A673 (cell line): ENCODE measurements at regions not wholly inside any gene's neighbourhood (a gene's known extent, or its start where the extent isn't known, plus 50 kb on each side); places are given as distances from the start of the nearest gene placed in this dataset.
"Not testable (repeated sequence)": the region's sequence is repeated elsewhere in the genome, so short reads cannot be mapped to it uniquely, and the experiment has no call there.

Experiments used
- BruUV-seq: library from RNA; stranded (reverse); fragments of 400-500 nt; replicated peaks from 2 replicates; lab custom pipeline; 2021; lab: Mats Ljungman, UMichigan
- CTCF ChIA-PET: fragments of 300-600 bp; sonication (Branson Sonifier 250); formaldehyde crosslinking; loops from one replicate; lab custom pipeline; 2022; ENCODE audit warnings: antibody characterized with exemption; lab: Charles Lee
- POLR2A ChIA-PET: fragments of 300-600 bp; sonication (Branson Sonifier 250); formaldehyde crosslinking; loops from one replicate; lab custom pipeline; 2022; ENCODE audit warnings: antibody characterized with exemption; ENCODE audit not compliant: low non-redundant PET; lab: Charles Lee
- DNase-seq: peaks from one replicate; pipeline ENCODE4 v3.0.0-alpha.2; 2015; ENCODE audit warnings: low spot score
- H3K27ac ChIP-seq: fragments of 200-600 bp; sonication (generic); 2 replicates; pipeline ENCODE4 v1.5.1; 2016; ENCODE audit warnings: mixed run types, low read depth, mild to moderate bottlenecking, mixed read lengths, antibody characterized with exemption, low read length; ENCODE audit not compliant: poor library complexity, severe bottlenecking
- H3K27me3 ChIP-seq: fragments of 200-600 bp; sonication (generic); replicated peaks from 2 replicates; pipeline ENCODE4 v1.6.1; 2017; ENCODE audit warnings: mixed run types, low read depth, mild to moderate bottlenecking, mixed read lengths, antibody characterized with exemption, low read length; ENCODE audit not compliant: insufficient read depth, poor library complexity
- H3K36me3 ChIP-seq: fragments of 200-600 bp; sonication (generic); 2 replicates; pipeline ENCODE4 v1.6.1; 2016; ENCODE audit warnings: mixed run types, mild to moderate bottlenecking, mixed read lengths, antibody characterized with exemption, low read length; ENCODE audit not compliant: insufficient read depth, poor library complexity, severe bottlenecking
- H3K4me1 ChIP-seq: fragments of 200-600 bp; sonication (generic); 2 replicates; pipeline ENCODE4 v1.6.1; 2017; ENCODE audit warnings: mixed run types, mild to moderate bottlenecking, mixed read lengths, antibody characterized with exemption, low read length; ENCODE audit not compliant: insufficient read depth, poor library complexity, severe bottlenecking
- H3K4me3 ChIP-seq: fragments of 200-600 bp; sonication (generic); 2 replicates; pipeline ENCODE4 v1.5.1; 2016; ENCODE audit warnings: low read depth, mixed run types, mild to moderate bottlenecking, mixed read lengths, low read length; ENCODE audit not compliant: poor library complexity, severe bottlenecking
- H3K9me3 ChIP-seq: fragments of 200-600 bp; sonication (generic); 2 replicates; pipeline ENCODE4 v1.6.1; 2016; ENCODE audit warnings: mixed run types, low read depth, mild to moderate bottlenecking, mixed read lengths, antibody characterized with exemption, low read length; ENCODE audit not compliant: poor library complexity, severe bottlenecking
- EZH2 ChIP-seq: fragments of 200-600 bp; sonication (generic); IDR thresholded peaks from 2 replicates; pipeline ENCODE4 v1.6.1; 2017; ENCODE audit warnings: borderline replicate concordance, low read depth, mild to moderate bottlenecking, mixed read lengths, antibody characterized with exemption, low read length; ENCODE audit not compliant: poor library complexity, severe bottlenecking
- intact Hi-C: fragments of 100-400 bp; cut with micrococcal nuclease; formaldehyde crosslinking; loops from one replicate; pipeline ENCODE4 v1.10.0; 2022; ENCODE audit not compliant: unreplicated experiment
- TF ChIP-seq, protein P1 (sequence below): fragments of 300-800, 200-600 bp; sonication (generic); conservative IDR thresholded peaks from 2 replicates; pipeline ENCODE4 v1.5.1; 2017; ENCODE audit warnings: low read depth, mild to moderate bottlenecking, antibody characterized with exemption, low read length, moderate library complexity, mixed read lengths

DNA sequence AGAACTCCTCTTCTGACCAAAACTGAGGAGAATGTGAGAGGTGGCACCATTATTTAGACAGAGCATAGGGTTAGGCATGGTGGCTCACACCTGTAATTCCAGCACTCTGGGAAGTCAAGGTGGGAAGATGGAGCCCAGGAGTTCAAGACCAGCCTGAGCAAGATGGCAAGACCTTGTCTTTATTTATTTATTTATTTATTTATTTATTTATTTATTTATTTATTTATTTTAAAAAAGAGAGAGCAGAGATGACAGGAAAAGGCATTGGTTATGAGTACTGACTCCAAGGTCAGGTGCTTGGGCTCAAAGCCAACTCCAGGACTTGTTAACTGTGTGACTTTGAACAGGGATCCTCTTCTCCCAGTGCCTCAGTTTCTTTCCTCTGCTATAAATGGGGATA lies 217.7 kb downstream of the MEX3B start:
- POLR2A ChIA-PET: no interaction called here
- intact Hi-C loops: no loop called here
- Histone ChIP-seq H3K4me3 (no peak overlapping the region), H3K9me3 (no peaks in the 10 kb centered on the region), H3K27ac (no peak overlapping the region), H3K27me3 (no peaks in the 10 kb centered on the region), H3K4me1 (no peaks in the 10 kb centered on the region), H3K36me3 (no peaks in the 10 kb centered on the region)
- DNase-seq: no peak
- CTCF ChIA-PET: no interaction called here
- no TSS peak for BruUV-seq
- no peak for TF ChIP-seq EZH2
- TF ChIP-seq, protein P1, sequence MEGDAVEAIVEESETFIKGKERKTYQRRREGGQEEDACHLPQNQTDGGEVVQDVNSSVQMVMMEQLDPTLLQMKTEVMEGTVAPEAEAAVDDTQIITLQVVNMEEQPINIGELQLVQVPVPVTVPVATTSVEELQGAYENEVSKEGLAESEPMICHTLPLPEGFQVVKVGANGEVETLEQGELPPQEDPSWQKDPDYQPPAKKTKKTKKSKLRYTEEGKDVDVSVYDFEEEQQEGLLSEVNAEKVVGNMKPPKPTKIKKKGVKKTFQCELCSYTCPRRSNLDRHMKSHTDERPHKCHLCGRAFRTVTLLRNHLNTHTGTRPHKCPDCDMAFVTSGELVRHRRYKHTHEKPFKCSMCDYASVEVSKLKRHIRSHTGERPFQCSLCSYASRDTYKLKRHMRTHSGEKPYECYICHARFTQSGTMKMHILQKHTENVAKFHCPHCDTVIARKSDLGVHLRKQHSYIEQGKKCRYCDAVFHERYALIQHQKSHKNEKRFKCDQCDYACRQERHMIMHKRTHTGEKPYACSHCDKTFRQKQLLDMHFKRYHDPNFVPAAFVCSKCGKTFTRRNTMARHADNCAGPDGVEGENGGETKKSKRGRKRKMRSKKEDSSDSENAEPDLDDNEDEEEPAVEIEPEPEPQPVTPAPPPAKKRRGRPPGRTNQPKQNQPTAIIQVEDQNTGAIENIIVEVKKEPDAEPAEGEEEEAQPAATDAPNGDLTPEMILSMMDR: no peak

- no peaks in the 10 kb centered on the region for H3K4me1 ChIP-seq
- H3K27me3 ChIP-seq: no peaks in the 10 kb centered on the region
- H3K36me3 ChIP-seq: no peaks in the 10 kb centered on the region
- no peak overlapping the region for H3K27ac ChIP-seq
- TF ChIP-seq, protein P1: no peak
- no peak for TF ChIP-seq EZH2
- intact Hi-C loops: no loop called here
- CTCF ChIA-PET: no interaction called here
- DNase-seq: no peak
- H3K4me3 ChIP-seq: no peak overlapping the region
- no TSS peak for BruUV-seq
- H3K9me3 ChIP-seq: no peaks in the 10 kb centered on the region
- POLR2A ChIA-PET: no interaction called here
Observed at GRCh38 chr15:81825136-81825535, 220.7 kb downstream of the MEX3B start.

- H3K9me3 ChIP-seq, BruUV-seq, H3K27ac ChIP-seq, DNase-seq, H3K4me1 ChIP-seq, intact Hi-C loops, H3K36me3 ChIP-seq, CTCF ChIA-PET, H3K4me3 ChIP-seq, H3K27me3 ChIP-seq: not testable (repeated sequence)
- POLR2A ChIA-PET: interaction anchor here (0.7 kb wide), 1 partner anchor 1665 kb away, joined by 3 read pairs; no protein-coding TSS in a partner anchor
Observed at GRCh38 chr15:81822587-81822986, 223.2 kb downstream of the MEX3B start.

DNA sequence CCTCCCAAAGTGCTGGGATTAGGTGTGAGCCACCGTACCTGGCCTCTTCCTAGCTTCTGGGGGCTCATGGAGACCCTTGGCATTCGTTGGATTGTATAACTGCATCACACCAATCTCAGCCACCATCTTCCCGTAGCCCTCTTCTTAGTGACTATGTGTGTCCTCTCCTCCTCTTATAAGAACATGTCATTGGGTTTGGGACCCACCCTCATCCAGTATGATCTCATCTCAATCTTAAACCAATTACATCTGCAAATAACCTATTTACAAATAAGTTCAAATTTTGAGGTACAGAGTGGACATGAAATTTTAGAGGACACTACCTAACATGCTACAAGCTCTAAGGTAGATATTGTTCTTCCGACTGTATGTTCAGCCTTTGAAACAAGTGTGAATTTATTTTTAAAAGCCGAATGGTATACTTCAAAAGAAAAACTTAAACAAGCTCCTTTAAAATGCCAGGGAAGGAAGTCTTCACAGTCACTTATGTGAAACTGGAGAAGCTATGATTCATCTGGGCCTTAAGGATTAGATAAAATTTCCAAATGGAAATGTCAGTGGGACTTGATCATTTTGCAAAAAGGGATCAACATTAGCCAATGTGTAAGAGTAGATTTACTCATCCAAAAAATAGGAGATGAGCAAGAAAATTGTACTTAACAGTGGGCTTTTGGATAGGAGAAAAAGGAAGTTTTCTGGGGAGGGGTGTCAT lies 225.7 kb downstream of the MEX3B start:
- Histone ChIP-seq H3K27me3 (no peaks in the 10 kb centered on the region), H3K9me3 (no peaks in the 10 kb centered on the region), H3K4me3 (no peak overlapping the region), H3K4me1 (no peaks in the 10 kb centered on the region), H3K36me3 (no peaks in the 10 kb centered on the region), H3K27ac (no peak overlapping the region)
- intact Hi-C loops: no loop called here
- POLR2A ChIA-PET: no interaction called here
- DNase-seq: no peak
- no TSS peak for BruUV-seq
- TF ChIP-seq, protein P1: no peak
- no peak for TF ChIP-seq EZH2
- CTCF ChIA-PET: no interaction called here
